MCF 10A (cell line): ENCODE measurements at regions not wholly inside any gene's neighbourhood (a gene's known extent, or its start where the extent isn't known, plus 50 kb on each side); places are given as distances from the start of the nearest gene placed in this dataset.
A peak's percentile ranks its signal among the peaks of the same experiment; 100 is the strongest.

Experiments used
- BruUV-seq: library from RNA; stranded (reverse); fragments of 400-500 nt; replicated peaks from 2 replicates; lab custom pipeline; 2021; lab: Mats Ljungman, UMichigan
- CTCF ChIA-PET: fragments of 300-600 bp; sonication (Branson Sonifier 250); formaldehyde crosslinking; extraction: SDS; loops from one replicate; lab custom pipeline; 2021; ENCODE audit warnings: antibody characterized with exemption, inconsistent platforms; lab: Yijun Ruan, JAX
- POLR2A ChIA-PET: fragments of 300-600, 350-650 bp; sonication (Branson Sonifier 250); formaldehyde crosslinking; extraction: SDS; loops from one replicate; lab custom pipeline; 2020; ENCODE audit warnings: antibody characterized with exemption, inconsistent platforms; lab: Yijun Ruan, JAX
- DNase-seq: peaks from one replicate; pipeline ENCODE4 v3.0.0-alpha.2; 2018; ENCODE audit not compliant: unreplicated experiment
- H3K27ac Mint-ChIP-seq: one replicate; pipeline ENCODE4 v1.8.0; 2022; ENCODE audit warnings: mild to moderate bottlenecking, low read depth, mixed read lengths; ENCODE audit not compliant: unreplicated experiment
- H3K27me3 Mint-ChIP-seq: one replicate; pipeline ENCODE4 v1.8.0; 2022; ENCODE audit warnings: mixed read lengths; ENCODE audit not compliant: insufficient read depth, unreplicated experiment
- H3K36me3 Mint-ChIP-seq: one replicate; pipeline ENCODE4 v1.8.0; 2022; ENCODE audit warnings: mild to moderate bottlenecking, moderate library complexity, mixed read lengths; ENCODE audit not compliant: insufficient read depth, unreplicated experiment
- H3K4me1 Mint-ChIP-seq: one replicate; pipeline ENCODE4 v1.8.0; 2022; ENCODE audit warnings: mixed read lengths; ENCODE audit not compliant: insufficient read depth, unreplicated experiment
- H3K4me3 Mint-ChIP-seq: one replicate; pipeline ENCODE4 v1.8.0; 2022; ENCODE audit warnings: mild to moderate bottlenecking, moderate library complexity, mixed read lengths; ENCODE audit not compliant: unreplicated experiment
- H3K9me3 Mint-ChIP-seq: one replicate; pipeline ENCODE4 v1.8.0; 2022; ENCODE audit warnings: mixed read lengths; ENCODE audit not compliant: unreplicated experiment
- intact Hi-C: fragments of 100-400 bp; cut with micrococcal nuclease; formaldehyde crosslinking; loops from 2 replicates; pipeline ENCODE4 v1.14.1; 2022
- TF ChIP-seq, protein P1 (sequence below): fragments of 200-600 bp; IDR thresholded peaks from one replicate; pipeline ENCODE4 v1.8.0; 2022; ENCODE audit warnings: antibody characterized with exemption, mild to moderate bottlenecking; ENCODE audit not compliant: unreplicated experiment

DNA sequence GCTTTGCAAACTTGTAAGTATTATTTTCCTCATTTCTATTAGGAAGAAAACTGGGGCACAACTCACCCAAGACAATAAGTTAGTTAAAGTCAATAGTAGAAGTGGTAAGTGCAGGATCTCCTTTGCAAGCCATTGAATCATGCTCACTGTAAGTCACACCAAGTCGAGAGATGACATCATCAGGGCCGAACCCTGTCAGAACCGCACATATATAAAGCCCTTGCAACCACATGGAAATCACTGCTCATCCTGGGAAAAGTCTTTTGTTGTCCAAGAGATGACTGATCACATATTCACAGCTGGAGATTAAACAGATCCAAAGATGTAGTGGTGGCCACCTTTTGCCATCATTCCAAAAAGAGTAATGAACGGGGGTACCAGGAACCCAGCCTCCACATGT, 484.8 kb upstream of the ID2 start:
- H3K9me3 Mint-ChIP-seq, result peaks cover 16% of the 10 kb centered on the region
- H3K36me3 Mint-ChIP-seq, result no peaks in the 10 kb centered on the region
- no peaks in the 10 kb centered on the region for H3K4me1 Mint-ChIP-seq
- DNase-seq, result no peak
- intact Hi-C loops, result no loop called here
- H3K4me3 Mint-ChIP-seq, result no peak overlapping the region
- TF ChIP-seq, protein P1, sequence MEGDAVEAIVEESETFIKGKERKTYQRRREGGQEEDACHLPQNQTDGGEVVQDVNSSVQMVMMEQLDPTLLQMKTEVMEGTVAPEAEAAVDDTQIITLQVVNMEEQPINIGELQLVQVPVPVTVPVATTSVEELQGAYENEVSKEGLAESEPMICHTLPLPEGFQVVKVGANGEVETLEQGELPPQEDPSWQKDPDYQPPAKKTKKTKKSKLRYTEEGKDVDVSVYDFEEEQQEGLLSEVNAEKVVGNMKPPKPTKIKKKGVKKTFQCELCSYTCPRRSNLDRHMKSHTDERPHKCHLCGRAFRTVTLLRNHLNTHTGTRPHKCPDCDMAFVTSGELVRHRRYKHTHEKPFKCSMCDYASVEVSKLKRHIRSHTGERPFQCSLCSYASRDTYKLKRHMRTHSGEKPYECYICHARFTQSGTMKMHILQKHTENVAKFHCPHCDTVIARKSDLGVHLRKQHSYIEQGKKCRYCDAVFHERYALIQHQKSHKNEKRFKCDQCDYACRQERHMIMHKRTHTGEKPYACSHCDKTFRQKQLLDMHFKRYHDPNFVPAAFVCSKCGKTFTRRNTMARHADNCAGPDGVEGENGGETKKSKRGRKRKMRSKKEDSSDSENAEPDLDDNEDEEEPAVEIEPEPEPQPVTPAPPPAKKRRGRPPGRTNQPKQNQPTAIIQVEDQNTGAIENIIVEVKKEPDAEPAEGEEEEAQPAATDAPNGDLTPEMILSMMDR, result no peak
- no TSS peak for BruUV-seq
- no peaks in the 10 kb centered on the region for H3K27me3 Mint-ChIP-seq
- ChIA-PET POLR2A (no interaction called here), CTCF (no interaction called here)
- no peak overlapping the region for H3K27ac Mint-ChIP-seq

DNA sequence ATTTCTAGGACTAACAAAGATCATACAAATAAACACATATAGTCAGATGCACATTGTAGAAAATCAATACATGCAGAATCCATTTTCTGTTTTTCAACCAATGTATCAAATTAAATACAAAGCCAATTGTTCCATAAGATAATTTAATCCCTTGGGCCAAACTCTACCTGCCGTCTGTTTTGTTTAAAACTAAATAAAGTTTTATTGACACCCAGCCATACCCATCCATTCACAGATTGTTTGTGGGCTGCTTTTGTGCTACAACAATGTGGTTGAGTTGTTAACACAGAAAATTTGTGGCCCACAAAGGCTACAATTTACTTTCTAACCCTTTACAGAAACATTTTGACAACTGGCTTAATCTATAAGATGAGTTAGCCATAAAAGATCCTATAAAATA, 484.0 kb upstream of the ID2 start:
- H3K27ac Mint-ChIP-seq, result no peak overlapping the region
- intact Hi-C loops, result no loop called here
- CTCF ChIA-PET, result no interaction called here

DNA sequence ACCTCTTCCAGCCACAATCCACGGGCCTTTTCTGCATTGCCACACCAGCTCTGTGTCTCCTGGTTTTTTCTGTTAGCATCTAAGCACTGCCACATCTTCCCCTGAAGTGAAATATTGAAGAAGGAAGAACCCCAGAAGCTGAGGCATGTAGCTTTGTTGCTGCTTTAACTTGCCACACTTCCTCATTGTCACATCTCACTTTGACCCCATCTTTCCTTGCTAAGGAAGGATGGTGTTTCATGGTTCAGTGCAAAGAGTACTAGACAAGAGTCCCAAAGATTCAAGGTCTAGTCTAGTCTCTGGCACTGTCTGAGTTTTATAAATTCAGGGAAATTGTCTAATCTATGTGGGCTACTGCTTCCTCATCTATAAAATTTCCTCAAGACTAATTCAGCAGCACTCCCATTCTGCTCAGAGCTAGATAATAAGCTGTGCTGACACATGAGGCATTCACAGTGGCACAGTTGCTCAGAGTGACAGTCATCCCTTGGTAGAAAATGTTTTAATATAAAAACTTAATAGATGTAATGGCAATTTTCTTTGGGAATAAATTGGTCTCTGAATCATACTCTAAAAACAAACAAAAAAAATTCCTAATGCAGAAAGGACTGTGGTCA, 483.0 kb upstream of the ID2 start:
- BruUV-seq, result no TSS peak
- Mint-ChIP-seq H3K9me3 (peaks cover 16% of the 10 kb centered on the region), H3K4me1 (no peaks in the 10 kb centered on the region), H3K27ac (no peak overlapping the region), H3K36me3 (no peaks in the 10 kb centered on the region), H3K4me3 (no peak overlapping the region), H3K27me3 (no peaks in the 10 kb centered on the region)
- POLR2A ChIA-PET, result no interaction called here
- TF ChIP-seq, protein P1, result no peak
- intact Hi-C loops, result no loop called here
- no peak for DNase-seq
- CTCF ChIA-PET, result no interaction called here

More for the DNA sequence above, 484.0 kb upstream of the ID2 start:
- no TSS peak for BruUV-seq
- DNase-seq, result no peak
- Mint-ChIP-seq H3K27me3 (no peaks in the 10 kb centered on the region), H3K36me3 (no peaks in the 10 kb centered on the region), H3K9me3 (peaks cover 16% of the 10 kb centered on the region), H3K4me1 (no peaks in the 10 kb centered on the region), H3K4me3 (no peak overlapping the region)
- POLR2A ChIA-PET, result no interaction called here
- TF ChIP-seq, protein P1, result no peak

DNA sequence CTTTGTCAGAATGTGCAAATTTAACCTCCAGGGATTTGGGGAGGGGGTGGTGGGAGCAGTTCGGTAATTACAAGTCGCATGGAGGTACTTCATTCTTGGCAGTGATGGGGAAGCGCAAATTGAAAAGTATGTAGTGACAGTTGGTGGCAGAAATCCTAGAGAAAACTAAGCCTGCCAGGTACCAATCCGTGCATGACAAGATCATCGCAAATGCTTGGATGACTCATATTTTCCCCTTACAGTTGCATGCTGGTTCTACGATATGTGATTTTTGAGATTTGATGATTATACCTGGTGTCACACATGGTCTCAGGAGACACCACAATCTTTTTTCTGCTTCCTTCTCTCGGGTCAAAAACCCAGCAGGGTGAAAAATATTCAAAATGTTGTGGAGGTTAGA, 479.7 kb upstream of the ID2 start:
- BruUV-seq, result no TSS peak
- TF ChIP-seq, protein P1, result no peak
- peak; percentile 13 for DNase-seq

More for the DNA sequence above, 479.7 kb upstream of the ID2 start:
- Mint-ChIP-seq H3K9me3 (peaks cover 27% of the 10 kb centered on the region), H3K27ac (no peak overlapping the region), H3K36me3 (no peaks in the 10 kb centered on the region), H3K4me3 (no peak overlapping the region), H3K27me3 (no peaks in the 10 kb centered on the region), H3K4me1 (no peaks in the 10 kb centered on the region)
- ChIA-PET POLR2A (no interaction called here), CTCF (no interaction called here)
- intact Hi-C loops, result no loop called here
